ENCODE measurements at regions not wholly inside any gene's neighbourhood (a gene's known extent, or its start where the extent isn't known, plus 50 kb on each side); places are given as distances from the start of the nearest gene placed in this dataset.

DNA sequence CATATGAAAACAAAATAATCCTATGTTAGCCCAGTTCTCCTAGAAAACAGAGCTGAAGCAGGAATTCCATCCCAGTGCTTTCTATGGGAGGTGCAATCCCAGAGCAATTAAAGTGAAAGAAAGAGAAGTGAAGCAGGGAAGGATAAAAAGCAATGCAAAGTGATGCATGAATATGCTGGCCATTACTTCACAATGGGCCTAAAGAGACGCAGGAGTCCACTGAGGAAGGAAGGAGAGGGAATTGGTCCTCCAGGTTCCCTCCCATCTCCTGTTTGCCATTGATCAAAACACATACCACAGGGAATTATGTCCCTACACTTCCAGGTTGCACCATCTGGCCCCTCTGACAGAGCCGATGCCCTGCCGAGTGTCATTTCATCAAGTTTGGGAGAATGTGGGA lies 392.2 kb upstream of the NFE2L3 start:
- no peak for DNase-seq

DNA sequence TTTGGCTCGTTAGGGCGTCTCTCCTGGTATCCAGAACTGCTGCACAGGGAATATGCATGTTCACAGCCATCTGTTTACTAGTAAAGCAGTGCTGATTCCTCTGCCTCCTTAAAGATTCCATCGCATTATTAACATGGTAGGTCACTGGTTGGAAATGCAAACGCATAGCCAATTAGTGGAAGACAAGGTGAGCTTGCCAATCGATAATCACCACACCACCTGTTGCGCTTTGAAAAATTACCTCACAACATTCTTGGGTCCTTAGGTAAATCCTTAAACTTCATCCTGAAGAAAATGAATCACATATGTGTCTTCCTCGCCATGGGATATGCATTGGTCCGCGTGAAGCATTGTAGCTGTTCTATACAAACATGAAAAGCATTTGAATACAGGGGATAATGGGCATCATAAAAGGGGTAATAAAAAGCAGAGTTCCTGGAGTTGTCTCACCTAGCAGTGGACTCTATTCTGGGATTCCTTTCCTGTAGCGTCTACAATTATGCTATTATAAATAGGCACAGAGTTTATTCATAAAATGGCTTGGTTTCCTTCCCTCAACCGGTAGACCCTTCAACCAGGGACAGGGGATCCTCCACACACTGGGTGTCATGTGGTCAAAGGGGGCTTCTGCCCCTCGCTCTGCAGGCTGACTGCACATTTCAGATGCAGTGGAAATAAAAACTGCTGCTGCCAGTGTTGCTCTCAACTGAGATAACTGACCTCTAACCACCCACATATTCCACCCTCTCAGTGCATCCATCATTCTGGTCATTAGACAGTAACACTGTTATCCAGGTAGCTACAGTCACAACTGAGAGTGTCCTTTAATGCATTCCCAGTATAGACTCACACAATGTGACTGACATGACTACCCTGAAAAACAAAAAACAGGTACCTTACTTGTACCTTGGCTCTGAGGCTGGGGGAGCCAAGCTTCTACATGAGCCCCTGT lies 389.2 kb upstream of the NFE2L3 start:
- no peak for DNase-seq

- no peak for DNase-seq
Observed at GRCh38 chr7:25763463-25763860, 388.5 kb upstream of the NFE2L3 start.

DNA sequence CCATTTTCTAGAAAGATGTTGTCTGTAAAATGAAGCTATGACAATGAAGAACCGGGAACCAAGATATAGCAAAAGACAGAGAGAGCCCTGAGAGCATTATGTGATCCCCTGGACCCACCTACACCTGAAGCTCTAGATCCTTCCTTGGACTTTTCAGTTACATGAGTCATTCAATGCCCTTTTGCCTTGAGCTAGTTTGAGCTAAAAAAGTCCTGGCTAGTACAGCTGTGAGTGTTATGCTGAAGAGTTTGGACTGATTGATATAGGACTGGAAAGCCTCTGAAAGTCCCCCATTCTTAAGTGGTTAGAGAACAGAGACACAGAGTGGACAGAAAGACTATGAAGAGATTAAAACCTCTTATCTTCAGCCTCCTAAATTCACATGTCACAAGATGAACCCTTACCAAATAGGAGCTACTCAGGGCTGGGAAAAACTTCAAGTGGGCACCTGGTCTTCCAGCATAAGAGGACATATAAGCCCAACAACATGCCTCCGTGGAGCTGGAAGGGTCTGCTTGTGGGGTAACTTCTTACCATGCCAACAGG lies 386.8 kb upstream of the NFE2L3 start:
- DNase-seq, result no peak

DNA sequence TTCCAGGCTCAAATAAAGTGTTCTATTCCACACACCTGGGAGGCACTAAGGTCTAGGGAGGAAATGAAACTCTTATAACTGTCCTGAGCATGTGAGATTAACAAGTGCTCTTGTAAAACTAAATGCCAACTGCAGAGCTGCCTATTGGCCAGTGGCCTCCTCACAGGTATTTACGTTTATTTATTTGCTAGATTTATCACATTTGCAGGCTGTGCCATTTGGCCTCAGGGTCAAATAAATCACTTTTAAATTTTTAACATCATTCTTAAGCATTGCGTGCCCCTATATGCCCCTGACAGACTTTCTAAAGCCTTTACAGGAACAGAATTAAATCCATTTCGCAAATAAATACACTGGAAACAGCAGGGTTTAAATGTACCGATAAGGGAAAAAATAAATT lies 381.8 kb upstream of the NFE2L3 start:
- no peak for DNase-seq

- no peak for DNase-seq
Observed at GRCh38 chr7:25770670-25771069, 381.3 kb upstream of the NFE2L3 start.

- DNase-seq, result peak; percentile 70
Observed at GRCh38 chr7:25771491-25771890, 380.5 kb upstream of the NFE2L3 start.

DNA sequence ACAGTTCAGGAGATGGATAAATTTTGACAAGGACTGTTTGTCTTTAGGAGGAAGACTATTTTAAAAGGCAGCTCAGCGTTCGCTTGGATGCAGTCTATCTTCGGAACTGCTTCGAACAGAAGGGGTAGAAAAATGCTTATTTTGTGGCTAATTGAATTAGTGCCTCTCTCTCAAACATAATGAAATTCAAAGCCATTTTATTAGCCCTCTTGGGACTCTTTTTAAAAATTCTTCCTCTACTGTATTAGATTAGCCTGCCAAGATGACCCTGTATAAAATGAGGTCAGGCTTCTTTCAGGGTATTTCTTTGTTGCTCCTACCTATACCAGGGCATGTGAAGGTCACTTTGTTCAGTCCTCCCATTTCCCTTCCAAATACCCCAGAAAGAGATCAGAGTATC lies 379.2 kb upstream of the NFE2L3 start:
- no peak for DNase-seq

DNA sequence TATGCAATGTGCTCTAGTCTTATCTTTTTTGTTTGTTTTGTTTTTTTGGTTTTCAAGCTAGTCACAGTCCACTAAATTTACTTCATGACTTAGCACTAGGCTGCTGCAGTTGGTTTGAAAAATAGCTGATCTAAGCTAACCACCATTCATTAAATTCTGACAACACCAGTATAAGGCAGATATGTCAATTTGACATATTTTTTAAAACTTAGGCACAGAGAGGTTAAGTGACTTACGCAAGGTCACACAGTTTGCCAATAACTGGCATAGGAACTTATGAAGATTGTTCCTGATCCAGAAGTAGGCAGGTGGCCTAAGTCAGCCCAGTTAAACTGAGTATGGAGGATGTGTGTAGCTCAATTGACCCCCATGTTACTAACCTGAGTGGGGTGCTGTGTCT lies 377.3 kb upstream of the NFE2L3 start:
- DNase-seq, result no peak

DNA sequence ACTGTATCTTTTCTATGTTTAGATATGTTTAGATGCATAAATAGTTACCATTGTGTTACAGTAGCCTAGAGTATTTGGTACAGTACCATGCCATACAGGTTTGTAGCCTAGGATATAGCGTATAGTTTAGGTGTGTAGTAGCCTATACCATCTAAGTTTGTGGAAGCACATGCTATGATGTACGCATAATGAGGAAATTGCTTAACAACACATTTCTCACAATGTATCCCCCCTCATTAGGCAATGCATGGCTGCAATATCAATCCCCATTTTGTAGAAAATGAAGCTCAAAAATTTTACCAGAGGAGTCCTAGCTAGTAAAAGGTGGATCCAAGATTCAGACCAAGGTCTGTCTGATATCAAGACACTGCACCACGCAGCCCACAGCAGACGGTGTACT lies 376.4 kb upstream of the NFE2L3 start:
- DNase-seq, result no peak

DNA sequence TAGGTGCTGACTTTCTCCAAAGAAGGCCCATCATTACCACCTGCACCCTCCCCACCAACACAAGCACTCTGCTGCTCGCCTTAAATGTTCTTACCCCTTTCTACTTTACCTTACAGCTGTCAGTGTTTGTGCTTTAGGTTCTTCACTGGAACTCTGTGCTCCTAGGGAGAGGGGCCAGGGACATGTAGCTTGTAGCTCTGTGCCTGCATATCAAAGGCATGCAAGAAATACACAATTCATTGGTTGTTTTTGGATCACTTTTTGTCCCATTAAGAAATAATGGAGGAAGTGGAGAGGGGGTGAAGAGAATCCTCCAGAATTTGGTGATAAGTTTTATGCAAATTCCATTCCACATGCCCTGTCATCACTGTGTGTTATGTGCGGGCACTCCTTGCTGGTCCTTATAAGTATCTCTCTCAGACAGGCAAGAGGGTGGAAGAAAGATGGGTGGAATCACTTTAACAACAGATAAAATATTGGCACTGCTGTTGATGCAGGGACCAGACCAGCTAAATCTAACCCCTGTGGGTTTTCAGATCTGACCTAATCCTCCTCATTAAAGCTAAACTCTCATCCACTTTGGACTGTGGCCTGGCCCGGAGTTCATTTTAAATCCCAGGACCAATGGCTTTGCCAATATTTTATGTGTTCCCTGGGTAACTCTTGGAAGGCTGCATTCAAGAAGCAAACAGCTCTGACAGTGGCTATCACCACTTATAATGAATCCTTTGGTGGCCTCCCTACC lies 375.8 kb upstream of the NFE2L3 start:
- no peak for DNase-seq

DNA sequence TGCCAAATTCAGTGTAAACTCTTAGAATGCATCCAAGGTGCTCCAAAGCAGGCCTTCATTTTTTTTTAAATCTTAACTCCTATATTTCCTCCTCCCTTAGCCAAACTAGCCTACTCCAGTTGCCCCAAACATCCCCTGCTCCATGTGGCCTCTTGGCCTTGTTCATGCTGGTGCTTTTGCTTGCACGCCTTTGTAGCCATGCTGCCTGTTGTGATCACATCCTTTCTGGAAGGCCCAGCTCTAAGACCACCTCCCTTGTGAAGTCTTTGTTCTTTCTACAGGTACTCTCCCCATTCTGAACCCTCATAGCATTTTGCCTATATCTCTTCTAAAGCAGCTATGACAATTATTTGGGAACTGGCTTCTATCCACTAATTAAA lies 375.3 kb upstream of the NFE2L3 start:
- DNase-seq, result no peak

DNA sequence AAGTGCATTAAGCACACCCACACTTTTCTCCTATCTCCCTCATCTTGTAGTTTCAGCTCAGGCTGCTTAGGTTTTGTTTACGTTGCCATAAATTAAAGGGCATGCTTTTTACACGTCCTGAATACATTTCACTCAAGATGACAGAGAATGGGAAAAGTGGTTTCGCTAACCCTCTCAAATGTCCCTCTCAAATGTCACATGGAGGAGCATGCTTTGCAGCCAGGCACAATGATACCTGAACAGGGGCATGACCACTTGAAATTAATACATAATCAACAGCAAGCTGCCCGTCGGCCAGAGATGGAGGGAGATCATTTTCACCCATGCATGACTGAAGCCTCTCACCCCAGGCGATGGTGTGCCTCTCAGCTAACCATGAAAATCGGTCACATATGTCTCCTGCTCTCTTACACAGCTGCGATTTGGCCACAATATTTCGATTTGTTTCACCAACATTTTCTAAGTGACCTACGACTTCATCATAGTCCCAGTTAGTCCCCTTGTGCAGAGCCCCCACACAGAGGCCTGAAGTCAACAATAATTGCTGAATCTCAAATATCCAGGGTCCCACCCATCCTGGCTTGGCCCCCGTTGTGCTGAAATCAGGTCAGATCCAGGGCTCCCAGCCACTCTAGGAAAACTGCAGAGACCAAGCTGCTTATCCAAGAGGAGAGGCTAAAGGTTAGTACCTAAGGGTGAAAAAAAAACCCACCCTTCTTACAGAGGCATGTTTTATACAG lies 373.9 kb upstream of the NFE2L3 start:
- peak; percentile 84 for DNase-seq

- DNase-seq, result no peak
Observed at GRCh38 chr7:25779002-25779546, 372.9 kb upstream of the NFE2L3 start.

GRCh38 chr7:25780904-25781303 lies 371.1 kb upstream of the NFE2L3 start:
- DNase-seq, result no peak

DNA sequence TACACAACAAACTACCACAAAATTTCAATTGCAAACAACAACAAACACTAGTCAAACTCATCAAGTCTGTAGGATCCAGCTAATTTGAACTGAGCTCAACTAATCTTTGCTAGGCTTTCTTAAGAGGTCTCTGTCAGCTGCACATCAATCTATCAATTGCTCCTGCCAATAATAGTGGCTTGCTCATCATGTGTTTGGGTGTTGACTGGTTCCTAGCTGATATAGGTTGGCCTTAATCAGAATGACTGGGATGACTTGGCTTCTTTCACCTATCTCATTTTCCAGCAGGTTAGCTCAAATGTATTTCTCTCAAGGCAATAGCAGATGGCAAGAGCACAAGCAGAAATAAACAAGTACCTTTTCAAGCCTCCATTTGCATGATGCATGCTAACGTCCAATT lies 370.3 kb upstream of the NFE2L3 start:
- DNase-seq, result peak; percentile 89

DNA sequence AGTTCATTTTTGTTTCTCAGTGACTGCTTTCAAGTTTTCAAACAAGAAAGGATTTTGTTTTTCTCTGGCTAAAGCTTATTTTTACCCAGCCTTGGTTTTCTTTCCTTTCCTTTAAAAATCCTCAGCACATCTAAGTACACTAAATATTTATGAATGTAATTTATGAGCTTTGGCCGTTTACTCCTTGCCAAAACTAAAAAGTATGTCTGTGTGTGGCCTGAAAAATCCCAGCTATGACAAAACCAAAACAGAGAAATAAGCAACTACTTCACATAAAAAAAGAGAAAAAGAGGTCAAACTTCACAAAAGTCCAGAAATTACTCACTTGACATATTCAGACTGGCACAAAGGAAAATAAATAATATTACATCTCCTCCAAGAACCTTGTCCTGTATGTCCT lies 365.1 kb upstream of the NFE2L3 start:
- DNase-seq, result no peak

GRCh38 chr7:25787336-25787735 lies 364.7 kb upstream of the NFE2L3 start:
- DNase-seq, result no peak

DNA sequence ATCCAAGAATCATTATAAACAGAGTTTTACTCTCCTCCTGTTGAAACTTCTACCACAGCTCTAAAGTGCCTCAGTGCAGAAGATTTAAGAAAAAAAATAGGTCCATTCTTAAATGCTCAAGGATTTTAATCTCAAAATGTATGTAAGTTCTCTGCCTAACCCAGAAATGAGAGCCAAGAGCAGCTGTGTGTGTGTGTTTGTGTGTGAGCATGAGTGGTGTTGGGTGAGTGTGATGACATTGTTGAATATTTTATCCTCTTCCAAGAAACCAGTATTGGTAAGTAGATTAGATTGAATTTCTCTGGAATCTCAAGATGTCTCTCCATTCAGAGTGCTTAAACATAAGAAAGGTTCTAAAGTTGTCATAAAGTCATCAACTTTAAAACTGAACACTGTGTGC lies 363.6 kb upstream of the NFE2L3 start:
- no peak for DNase-seq

- DNase-seq, result no peak
Observed at GRCh38 chr7:25788961-25789620, 362.9 kb upstream of the NFE2L3 start.

- DNase-seq, result no peak
Observed at GRCh38 chr7:25789701-25790640, 362.0 kb upstream of the NFE2L3 start.

Measured in NCI-H2171 treated with DMSO at 0.1 percent for 48 hours (cell line).